Natural killer cell (primary cell): ENCODE measurements at regions not wholly inside any gene's neighbourhood (a gene's known extent, or its start where the extent isn't known, plus 50 kb on each side); places are given as distances from the start of the nearest gene placed in this dataset.

ENCODE experiments used
- ATAC-seq, 3 donors: fragments of 150-1000 bp in 2 of 3; fragments of 200-7000 bp in 1 of 3; cut with Tn5 transposase; 1 replicate in 1 of 3; 2 replicates in 2 of 3; pipeline ENCODE4 v1.10.0; 2021; ENCODE audit warnings: mild to moderate bottlenecking in 2 of 3, moderate library complexity in 2 of 3
- DNase-seq, 2 donors: peaks; one replicate each; pipeline versions ENCODE4 v3.0.0 to v3.0.0-alpha.2; 2013 to 2021; ENCODE audit warnings: mixed read lengths in 1 of 2
- H3K27ac ChIP-seq: one replicate; pipeline ENCODE4 v1.5.1; 2013; ENCODE audit warnings: mild to moderate bottlenecking, low read length
- H3K27me3 ChIP-seq: one replicate; pipeline ENCODE4 v1.6.1; 2013; ENCODE audit warnings: low read length; ENCODE audit not compliant: control insufficient read depth, insufficient read depth
- H3K36me3 ChIP-seq: one replicate; pipeline ENCODE4 v1.6.1; 2013; ENCODE audit warnings: low read length; ENCODE audit not compliant: control insufficient read depth, insufficient read depth
- H3K4me1 ChIP-seq: one replicate; pipeline ENCODE4 v1.6.1; 2013; ENCODE audit warnings: low read length; ENCODE audit not compliant: control insufficient read depth, insufficient read depth
- H3K4me3 ChIP-seq: one replicate; pipeline ENCODE4 v1.5.1; 2013; ENCODE audit warnings: low read length
- H3K9me3 ChIP-seq: one replicate; pipeline ENCODE4 v1.6.1; 2013; ENCODE audit warnings: low read length; ENCODE audit not compliant: control insufficient read depth, insufficient read depth
- H3K27ac Mint-ChIP-seq, 2 donors: one replicate each; pipeline ENCODE4 v1.8.0; 2022; ENCODE audit warnings: mild to moderate bottlenecking in 2 of 2, mixed read lengths in 2 of 2, moderate library complexity in 1 of 2
- H3K27me3 Mint-ChIP-seq, 2 donors: one replicate each; pipeline ENCODE4 v1.8.0; 2022; ENCODE audit warnings: low read depth in 2 of 2, mixed read lengths in 2 of 2
- H3K36me3 Mint-ChIP-seq: one replicate; pipeline ENCODE4 v1.8.0; 2022; ENCODE audit warnings: mixed read lengths
- H3K4me1 Mint-ChIP-seq, 2 donors: one replicate each; pipeline ENCODE4 v1.8.0; 2022; ENCODE audit warnings: mixed read lengths in 2 of 2
- H3K4me3 Mint-ChIP-seq: one replicate; pipeline ENCODE4 v1.8.0; 2022; ENCODE audit warnings: mild to moderate bottlenecking, moderate library complexity, mixed read lengths
- H3K9me3 Mint-ChIP-seq, 2 donors: one replicate each; pipeline ENCODE4 v1.8.0; 2022; ENCODE audit warnings: mixed read lengths in 2 of 2
- WGBS: methylation state at CpG from one replicate; pipeline ENCODE4 v1.1.7; 2013; ENCODE audit warnings: missing lambda C conversion rate; ENCODE audit not compliant: insufficient coverage; 5-methylcytosine and 5-hydroxymethylcytosine counted together
- intact Hi-C: fragments of 100-400 bp; cut with micrococcal nuclease; formaldehyde crosslinking; loops from one replicate; pipeline ENCODE4 v1.14.2; 2022
- TF ChIP-seq, protein P1 (sequence below): fragments of 200-600 bp; IDR thresholded peaks from one replicate; pipeline ENCODE4 v1.8.0; 2022; ENCODE audit warnings: antibody characterized with exemption

DNA sequence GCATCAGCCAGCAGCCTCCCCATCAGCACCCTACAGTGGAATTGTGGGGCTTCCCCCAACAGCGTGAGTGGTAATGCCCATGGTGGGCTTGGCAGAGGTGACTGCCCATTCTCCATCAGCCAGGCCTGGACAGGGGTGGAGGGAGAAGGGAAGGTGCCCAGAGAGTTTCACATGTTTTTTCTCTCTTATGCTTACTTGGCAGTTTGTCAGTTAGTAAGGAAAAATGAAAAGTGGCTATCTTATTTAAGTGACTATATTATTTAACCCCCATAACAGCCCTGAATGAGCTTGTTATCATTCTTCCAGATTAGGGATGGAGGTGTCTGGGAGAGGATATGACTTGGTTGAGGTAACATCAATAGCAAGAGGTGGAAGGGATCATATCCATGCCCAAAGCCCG lies 921.7 kb downstream of the GRID1 start:
- no peak for ATAC-seq
- Mint-ChIP-seq H3K4me1 (no peaks in the 10 kb centered on the region), H3K4me3 (no peak overlapping the region), H3K36me3 (no peaks in the 10 kb centered on the region), H3K27me3 (no peaks in the 10 kb centered on the region), H3K27ac (no peak overlapping the region), H3K9me3 (peaks cover 0 to 8% of the 10 kb centered on the region in 2 donors)
- DNase-seq: no peak
- no peaks in the 10 kb centered on the region for H3K27me3 ChIP-seq
- no peak overlapping the region for H3K27ac ChIP-seq
- H3K4me3 ChIP-seq: no peak overlapping the region
- no peaks in the 10 kb centered on the region for H3K9me3 ChIP-seq
- H3K36me3 ChIP-seq: no peaks in the 10 kb centered on the region
- TF ChIP-seq, protein P1, sequence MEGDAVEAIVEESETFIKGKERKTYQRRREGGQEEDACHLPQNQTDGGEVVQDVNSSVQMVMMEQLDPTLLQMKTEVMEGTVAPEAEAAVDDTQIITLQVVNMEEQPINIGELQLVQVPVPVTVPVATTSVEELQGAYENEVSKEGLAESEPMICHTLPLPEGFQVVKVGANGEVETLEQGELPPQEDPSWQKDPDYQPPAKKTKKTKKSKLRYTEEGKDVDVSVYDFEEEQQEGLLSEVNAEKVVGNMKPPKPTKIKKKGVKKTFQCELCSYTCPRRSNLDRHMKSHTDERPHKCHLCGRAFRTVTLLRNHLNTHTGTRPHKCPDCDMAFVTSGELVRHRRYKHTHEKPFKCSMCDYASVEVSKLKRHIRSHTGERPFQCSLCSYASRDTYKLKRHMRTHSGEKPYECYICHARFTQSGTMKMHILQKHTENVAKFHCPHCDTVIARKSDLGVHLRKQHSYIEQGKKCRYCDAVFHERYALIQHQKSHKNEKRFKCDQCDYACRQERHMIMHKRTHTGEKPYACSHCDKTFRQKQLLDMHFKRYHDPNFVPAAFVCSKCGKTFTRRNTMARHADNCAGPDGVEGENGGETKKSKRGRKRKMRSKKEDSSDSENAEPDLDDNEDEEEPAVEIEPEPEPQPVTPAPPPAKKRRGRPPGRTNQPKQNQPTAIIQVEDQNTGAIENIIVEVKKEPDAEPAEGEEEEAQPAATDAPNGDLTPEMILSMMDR: no peak
- no peaks in the 10 kb centered on the region for H3K4me1 ChIP-seq
- WGBS: 78% methylated on average over 2 of the region's 2 CpGs
- intact Hi-C loops: no loop called here

DNA sequence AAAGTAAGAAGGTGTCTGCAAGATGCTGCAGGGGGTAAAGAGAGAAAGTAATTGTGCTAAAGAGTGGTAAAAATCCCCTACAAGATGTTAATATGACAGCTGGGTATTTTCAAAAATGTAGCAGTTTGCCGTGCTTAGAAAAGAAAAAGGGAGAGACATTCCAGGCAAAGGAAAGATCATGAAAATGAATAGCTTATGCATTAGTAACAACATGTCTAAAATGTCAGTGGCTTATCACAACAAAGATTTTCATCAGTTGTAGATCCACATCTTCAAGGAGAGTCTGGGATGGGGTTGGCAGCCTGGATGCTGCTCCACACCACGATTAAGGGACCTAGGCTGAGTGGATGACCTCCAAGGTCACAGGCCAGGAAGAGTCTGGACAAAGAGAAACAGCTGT lies 920.9 kb downstream of the GRID1 start:
- Mint-ChIP-seq H3K9me3 (peaks cover 0 to 8% of the 10 kb centered on the region in 2 donors), H3K27me3 (no peaks in the 10 kb centered on the region), H3K27ac (no peak overlapping the region), H3K36me3 (no peaks in the 10 kb centered on the region), H3K4me1 (no peaks in the 10 kb centered on the region), H3K4me3 (no peak overlapping the region)
- H3K27ac ChIP-seq: no peak overlapping the region
- TF ChIP-seq, protein P1: no peak
- intact Hi-C loops: no loop called here
- WGBS: 66% methylated on average over 2 of the region's 2 CpGs
- DNase-seq (no peak), ATAC-seq (no peak)
- H3K9me3 ChIP-seq: no peaks in the 10 kb centered on the region
- no peaks in the 10 kb centered on the region for H3K36me3 ChIP-seq
- H3K4me3 ChIP-seq: no peak overlapping the region
- no peaks in the 10 kb centered on the region for H3K27me3 ChIP-seq
- no peaks in the 10 kb centered on the region for H3K4me1 ChIP-seq

DNA sequence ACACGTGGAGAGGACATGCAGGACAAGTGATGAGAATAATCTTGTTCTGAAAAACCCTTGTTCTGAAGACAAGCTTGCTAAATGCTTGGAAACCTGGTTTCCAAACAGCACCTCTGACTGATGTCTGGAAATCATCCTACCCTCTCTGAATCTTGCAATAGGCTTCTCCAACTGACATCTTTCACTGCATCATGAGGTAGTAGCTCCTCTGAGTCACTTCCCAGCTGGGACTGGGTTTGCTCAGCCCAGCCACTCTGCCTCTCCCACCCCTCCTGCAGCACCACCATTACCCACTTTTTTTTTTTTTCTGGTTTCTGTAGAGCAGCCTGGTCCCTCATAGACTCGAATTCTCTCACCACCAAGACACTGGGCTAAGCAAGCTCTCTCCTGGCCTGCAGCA lies 919.8 kb downstream of the GRID1 start:
- Mint-ChIP-seq H3K9me3 (peaks cover 0 to 8% of the 10 kb centered on the region in 2 donors), H3K27me3 (no peaks in the 10 kb centered on the region), H3K36me3 (no peaks in the 10 kb centered on the region), H3K27ac (no peak overlapping the region), H3K4me3 (no peak overlapping the region), H3K4me1 (no peaks in the 10 kb centered on the region)
- no peaks in the 10 kb centered on the region for H3K9me3 ChIP-seq
- intact Hi-C loops: no loop called here
- no peak for ATAC-seq
- no peaks in the 10 kb centered on the region for H3K4me1 ChIP-seq
- DNase-seq: no peak
- H3K4me3 ChIP-seq: no peak overlapping the region
- WGBS: 75% methylated on average over 2 of the region's 2 CpGs
- no peaks in the 10 kb centered on the region for H3K27me3 ChIP-seq
- TF ChIP-seq, protein P1: no peak
- H3K36me3 ChIP-seq: no peaks in the 10 kb centered on the region
- H3K27ac ChIP-seq: no peak overlapping the region

DNA sequence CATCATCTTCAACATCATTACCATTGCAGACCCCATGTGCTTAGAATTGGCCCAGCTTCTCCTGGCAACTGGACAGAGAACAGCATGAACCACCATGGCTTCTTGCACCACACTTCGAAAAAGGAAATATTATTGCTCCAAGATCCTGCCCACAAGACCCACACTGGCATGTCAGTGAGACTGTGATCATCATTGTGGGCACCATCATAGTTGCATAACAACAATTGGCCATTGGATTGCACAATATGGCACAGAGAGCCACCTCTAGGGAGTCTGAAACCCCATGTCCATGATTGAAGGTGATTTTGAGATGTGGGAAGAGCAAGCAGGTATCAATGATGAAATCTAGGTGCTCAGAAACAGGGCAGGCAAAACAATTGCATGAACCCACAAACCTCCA lies 918.9 kb downstream of the GRID1 start:
- WGBS: 53% methylated on average over 1 of the region's 1 CpG
- Histone ChIP-seq H3K27me3 (no peaks in the 10 kb centered on the region), H3K9me3 (no peaks in the 10 kb centered on the region), H3K27ac (no peak overlapping the region), H3K4me3 (no peak overlapping the region), H3K36me3 (no peaks in the 10 kb centered on the region), H3K4me1 (no peaks in the 10 kb centered on the region)
- Mint-ChIP-seq H3K27ac (no peak overlapping the region), H3K27me3 (no peaks in the 10 kb centered on the region), H3K36me3 (no peaks in the 10 kb centered on the region), H3K4me3 (no peak overlapping the region), H3K4me1 (no peaks in the 10 kb centered on the region), H3K9me3 (peaks cover 0 to 8% of the 10 kb centered on the region in 2 donors)
- no peak for DNase-seq
- TF ChIP-seq, protein P1: no peak
- intact Hi-C loops: no loop called here
- ATAC-seq: no peak
